Iris pigment epithelial cell (primary cell): ENCODE measurements at regions not wholly inside any gene's neighbourhood (a gene's known extent, or its start where the extent isn't known, plus 50 kb on each side); places are given as distances from the start of the nearest gene placed in this dataset.
"Not testable (repeated sequence)": the region's sequence is repeated elsewhere in the genome, so short reads cannot be mapped to it uniquely, and the experiment has no call there.

Source experiments
- DNase-seq: peaks from one replicate; pipeline ENCODE4 v3.0.0-alpha.2; 2011; ENCODE audit warnings: low read depth

DNA sequence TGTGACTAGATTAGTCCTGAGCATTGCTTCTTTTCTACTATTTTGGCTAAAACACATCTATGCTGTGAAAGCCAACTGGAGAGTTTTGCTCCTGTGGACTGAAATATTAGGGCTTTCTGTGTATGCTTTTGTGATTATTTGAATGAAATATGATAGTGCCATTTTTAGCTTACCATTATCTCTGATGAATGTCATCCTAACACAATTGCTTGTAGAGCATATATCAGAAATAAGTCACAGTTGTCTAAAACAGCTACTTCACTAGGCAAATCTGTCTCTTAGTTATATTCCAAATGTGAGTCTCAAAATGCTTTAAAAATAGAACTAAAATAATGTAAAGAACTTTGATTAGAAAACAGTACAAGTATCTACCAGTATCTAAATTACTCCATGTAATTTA lies 401.4 kb upstream of the PTCHD4 start:
- no peak for DNase-seq

DNA sequence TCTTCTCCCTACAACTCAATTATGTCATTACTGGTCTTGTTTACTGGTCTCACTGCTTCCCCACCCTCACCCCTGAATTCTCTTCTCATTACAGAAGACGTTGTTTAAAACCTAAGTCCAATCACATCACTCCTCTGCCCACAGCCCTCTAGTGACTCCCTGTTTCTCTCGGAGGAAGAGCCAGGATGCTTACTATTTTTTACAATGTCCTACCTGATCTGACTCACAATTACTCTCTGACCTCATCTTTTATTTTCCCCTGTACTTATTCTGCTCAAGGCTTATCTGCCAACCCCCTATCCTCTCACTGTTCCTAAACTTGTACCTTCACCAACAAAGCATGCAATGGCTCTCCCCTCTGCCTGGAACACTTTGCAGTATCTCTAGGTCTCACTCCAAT lies 400.4 kb upstream of the PTCHD4 start:
- DNase-seq = no peak

DNA sequence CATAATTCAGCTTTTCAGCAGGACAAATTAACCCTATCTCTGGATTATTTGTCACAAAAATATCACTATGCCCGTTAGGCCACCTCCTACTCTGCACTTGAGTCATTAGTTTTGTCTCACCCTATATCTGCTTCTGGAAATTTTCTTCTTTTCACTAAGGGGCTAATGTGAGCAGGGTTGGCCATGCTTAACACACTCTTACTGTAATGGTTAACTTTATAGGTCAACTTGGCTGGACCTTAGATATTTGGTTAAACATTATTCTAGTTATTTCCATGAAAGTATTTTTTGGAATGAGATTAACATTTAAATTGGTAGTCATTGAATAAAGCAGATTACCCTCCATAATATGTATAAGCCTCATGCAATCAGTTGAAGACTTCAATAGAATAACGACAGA lies 394.6 kb upstream of the PTCHD4 start:
- DNase-seq = no peak

DNA sequence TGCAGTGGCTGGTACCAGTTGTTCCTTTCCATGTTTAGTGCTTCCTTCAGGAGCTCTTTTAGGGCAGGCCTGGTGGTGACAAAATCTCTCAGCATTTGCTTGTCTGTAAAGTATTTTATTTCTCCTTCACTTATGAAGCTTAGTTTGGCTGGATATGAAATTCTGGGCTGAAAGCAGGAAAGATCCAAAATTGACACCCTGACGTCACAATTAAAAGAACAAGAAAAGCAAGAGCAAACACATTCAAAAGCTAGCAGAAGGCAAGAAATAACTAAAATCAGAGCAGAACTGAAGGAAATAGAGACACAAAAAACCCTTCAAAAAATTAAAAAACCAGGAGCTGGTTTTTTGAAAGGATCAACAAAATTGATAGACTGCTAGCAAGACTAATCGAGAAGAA lies 382.4 kb upstream of the PTCHD4 start:
- DNase-seq = not testable (repeated sequence)

DNA sequence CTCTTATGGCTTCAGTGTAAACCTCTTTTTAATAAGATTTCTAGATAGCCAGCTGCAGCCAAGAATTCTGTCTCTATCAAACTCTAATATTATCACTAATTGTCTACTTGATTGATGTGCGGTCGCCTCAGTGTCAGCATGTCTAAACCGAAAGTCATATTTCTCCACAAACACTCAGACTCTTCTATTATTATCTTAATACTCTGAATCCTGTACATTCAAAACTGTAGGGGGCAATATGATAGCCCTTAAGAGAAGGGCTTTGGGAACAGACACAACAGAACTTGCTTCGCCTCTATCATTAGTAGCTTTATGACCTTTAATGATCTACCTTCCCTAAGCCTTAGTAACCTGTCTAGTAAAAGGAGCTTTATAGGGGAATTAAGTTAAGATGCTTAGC lies 379.7 kb upstream of the PTCHD4 start:
- no peak for DNase-seq

DNA sequence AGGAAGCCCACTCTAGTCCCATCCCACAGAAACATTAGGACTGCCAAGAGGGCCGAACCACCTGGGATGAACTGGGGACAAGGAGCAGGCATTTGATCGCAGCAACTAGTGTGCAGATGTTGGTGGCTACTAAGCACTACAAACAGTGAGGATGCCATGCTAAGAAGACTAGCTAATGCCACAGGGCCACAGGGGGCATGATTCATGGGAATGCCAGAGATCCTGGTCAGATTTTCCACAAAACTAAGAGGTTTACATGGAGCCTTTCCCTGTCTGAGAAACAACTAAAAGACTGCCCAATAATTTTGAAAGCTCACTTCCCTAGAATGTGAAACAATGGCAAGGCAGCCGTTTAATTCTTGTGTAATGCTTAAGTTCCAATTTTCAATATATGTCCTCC lies 375.9 kb upstream of the PTCHD4 start:
- no peak for DNase-seq

DNA sequence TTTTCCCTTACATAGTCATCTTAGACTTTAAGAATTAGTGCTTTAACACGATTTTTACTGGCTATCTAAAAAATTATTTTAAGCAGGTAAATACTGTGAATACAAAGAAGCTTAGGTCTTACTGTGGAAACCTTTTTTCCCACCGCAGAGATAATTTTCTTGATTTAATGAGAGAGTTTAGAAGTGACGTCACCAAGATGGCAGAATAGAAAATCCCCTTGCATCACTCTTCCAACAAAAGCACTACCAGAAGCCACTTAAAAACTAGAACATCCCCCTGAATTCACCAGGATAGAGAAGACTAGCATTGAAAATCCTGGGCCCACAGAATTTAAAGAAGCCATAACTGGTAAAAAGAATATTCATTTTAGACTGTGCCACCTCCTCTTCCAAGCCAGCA lies 375.4 kb upstream of the PTCHD4 start:
- no peak for DNase-seq

DNA sequence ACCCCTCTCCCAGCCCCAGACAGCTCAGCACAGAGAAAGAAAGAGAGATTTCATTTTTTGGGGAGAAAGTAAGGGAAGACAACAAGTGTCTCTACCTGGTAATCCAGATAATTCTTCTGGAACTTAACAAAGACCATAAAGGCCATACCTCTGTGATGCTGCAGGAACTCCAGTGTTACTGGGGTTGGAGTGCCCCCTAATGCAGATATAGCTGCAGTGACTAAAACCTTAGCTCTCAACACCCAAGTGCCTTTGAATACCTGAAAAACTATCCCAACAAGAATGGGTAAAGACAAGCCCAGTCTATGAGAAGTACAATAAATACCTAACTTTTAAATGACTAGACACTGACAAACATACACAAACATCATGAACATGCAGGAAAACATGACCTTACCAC lies 365.3 kb upstream of the PTCHD4 start:
- peak; percentile 54 for DNase-seq

DNA sequence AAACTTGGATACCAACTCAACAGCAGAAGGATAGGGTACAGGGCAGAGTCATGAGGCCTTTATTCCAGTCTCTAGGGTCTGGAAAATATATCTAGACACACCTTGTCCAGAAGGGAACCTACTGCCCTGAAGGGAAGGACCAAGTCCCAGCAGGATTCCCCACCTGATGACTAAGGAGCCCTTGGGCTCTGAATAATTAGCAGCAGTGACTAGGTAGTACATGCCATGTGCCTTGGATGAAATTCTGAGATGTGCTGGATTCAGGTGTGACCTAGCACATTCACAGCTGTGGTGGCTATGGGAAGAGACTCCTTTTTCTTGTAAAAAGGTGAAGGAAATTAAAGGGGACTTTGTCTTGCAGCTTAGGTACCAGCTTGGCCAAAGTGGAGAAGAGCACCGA lies 364.3 kb upstream of the PTCHD4 start:
- no peak for DNase-seq

DNA sequence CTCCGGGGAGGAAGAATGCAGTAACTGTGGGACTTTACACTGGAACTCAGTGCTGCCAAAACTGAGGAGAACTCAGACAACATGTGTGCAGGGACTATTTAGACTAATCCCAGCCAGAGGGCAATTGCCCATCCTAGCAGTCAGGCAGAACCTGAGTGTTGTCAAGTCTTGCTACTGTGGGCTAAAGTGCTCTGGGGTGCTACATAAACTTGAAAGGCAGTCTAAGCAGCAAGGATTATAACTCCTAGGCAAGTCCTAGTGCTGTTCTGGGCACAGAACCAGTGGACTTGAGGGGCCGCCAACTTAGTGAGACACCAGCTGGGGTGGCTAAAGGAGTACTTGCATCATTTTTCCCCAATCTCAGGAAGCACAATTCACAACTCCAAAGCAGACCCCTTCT lies 363.8 kb upstream of the PTCHD4 start:
- DNase-seq = no peak

DNA sequence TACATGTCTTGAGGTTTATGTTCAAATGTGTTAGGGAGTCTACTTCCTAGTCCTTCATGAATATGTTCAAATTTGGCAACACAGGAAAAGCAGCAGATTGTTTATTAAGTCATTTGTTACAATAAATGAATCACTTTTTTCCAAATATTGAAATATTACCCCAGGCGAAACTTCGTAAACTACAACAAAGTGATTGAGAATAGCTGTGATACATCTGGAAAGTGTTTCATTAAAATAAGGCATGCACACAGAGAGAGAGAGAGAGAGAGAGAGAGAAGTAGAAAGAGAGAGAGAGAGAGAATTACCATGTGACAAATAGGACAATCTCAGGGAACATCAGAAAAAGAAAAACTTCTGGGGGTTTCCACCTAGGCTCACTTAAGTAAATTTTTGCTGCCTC lies 363.1 kb upstream of the PTCHD4 start:
- no peak for DNase-seq

DNA sequence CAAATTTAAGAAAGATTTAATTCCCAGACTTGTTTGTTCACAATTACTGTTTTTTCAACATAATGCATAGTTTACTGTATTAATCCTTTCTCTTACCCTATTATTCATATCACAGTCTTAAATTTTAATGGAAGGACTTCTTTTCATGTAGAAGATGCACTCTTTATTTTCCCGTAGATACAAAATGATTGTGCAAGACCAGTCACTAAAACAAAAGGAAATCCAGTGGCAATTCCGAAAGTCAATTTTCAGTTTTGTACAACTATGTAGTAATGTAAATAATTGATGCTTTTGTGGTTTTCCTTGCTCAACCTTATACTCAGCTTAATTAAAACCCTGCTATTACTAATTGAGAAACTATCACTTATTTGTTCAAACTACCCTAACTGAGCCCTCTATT lies 361.5 kb upstream of the PTCHD4 start:
- no peak for DNase-seq

DNA sequence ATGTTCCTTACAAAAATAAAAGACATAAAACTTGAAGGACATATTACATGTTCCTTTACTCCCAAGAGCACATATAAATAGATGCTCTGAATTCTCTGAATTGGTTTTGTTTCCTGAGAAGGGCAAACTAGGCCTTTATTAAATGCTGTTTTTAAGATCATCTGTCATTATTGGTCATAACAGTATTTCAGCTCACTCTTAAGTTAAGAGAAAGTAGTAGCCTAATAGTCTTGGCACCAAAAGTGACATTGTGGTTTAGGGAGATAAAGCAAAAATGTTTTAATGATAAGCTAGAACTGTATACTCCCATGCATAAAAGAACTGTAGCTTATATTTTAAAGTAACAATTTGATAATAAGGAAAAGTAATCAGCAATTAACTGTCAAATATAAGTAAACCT lies 361.1 kb upstream of the PTCHD4 start:
- peak; percentile 33 for DNase-seq

DNA sequence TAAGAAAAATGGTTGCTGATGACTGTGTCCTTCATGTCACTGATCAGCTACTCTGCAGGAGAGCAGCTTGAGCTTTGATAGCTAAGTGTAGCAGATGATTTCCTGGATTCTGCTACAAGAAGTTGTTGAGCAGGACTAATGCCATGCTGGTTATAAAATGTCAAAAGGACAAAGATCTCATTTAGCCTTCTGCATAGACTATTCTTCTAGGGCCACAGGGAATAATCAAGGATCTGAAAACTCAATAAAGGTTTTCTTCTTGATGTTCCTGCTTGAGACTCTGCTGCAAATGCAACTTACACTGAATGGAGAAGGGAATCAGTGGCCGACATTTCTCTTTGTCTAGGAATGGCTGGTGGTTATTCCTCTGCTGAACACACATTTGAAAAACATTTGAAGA lies 360.3 kb upstream of the PTCHD4 start:
- no peak for DNase-seq

DNA sequence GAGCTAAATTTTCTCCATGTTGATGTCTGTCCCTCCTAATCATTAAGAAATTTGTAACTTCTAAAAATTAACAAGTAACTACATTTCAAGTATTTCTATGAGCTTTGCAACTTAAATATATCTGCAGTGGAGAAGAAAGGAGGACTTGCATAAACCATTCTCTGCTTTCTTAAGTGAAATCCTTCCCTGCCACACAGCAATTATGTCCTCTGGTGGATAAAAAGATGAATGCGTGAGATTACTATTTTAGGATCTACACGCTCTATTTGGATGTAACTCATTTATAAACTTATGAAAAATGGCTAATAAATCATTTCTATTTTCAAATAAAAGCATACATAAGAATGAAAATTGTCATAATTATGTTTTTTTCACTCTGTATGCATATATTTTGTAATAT lies 338.0 kb upstream of the PTCHD4 start:
- DNase-seq = no peak

DNA sequence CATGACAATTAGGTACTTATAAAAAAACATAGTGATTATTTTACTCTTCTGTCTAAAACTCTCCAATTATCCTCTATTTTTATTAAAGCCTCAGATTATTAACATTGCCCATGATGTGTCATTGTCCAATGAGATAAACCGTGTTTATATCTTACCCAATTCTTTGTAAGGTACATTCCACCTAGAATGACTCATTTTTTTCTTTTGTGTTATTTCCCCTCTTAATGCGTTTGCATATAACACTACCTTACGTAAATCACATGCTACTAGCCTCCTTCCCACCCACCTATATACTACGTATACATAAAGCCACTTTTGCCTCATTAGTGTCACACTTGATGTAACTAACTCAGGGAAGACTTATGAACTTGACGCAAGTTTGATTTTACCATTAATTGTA lies 336.3 kb upstream of the PTCHD4 start:
- DNase-seq = no peak

DNA sequence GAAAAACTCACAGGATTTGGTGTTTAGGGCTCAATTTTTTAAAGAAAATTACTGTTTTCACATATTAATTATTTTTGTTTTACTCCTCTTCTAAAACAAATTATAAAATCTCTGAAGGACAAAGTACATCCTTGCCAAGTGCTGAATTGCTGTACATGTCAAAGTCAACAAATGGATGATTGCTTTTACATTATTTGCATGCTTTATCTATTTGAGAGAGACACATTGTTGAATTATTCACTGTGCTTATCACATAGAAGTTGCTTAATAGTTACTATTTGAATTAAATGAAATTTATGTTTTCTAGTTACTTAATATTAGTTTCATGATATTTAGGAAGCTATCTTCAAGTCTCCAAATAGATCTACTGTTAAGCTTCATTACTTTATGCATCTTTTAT lies 318.6 kb upstream of the PTCHD4 start:
- DNase-seq = peak; percentile 50

DNA sequence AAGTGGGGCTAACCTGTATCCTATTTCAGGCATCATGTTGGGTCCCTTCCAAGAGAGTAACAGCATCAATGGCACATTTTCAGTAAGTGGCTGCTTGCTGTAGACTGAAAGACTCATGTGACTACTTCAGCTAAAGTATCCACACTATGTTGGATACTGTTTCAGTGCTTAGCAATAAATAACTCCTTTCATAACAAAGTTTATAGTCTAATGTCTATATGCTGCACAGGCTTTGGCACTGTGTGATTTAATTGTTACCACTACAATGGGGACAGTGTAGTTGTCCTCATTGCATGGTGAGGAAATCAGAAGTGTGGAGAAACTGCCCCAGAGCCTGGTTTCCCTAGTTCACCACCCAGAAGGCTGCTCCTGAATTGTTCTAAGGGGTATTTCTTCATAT lies 318.0 kb upstream of the PTCHD4 start:
- DNase-seq = peak; percentile 31

DNA sequence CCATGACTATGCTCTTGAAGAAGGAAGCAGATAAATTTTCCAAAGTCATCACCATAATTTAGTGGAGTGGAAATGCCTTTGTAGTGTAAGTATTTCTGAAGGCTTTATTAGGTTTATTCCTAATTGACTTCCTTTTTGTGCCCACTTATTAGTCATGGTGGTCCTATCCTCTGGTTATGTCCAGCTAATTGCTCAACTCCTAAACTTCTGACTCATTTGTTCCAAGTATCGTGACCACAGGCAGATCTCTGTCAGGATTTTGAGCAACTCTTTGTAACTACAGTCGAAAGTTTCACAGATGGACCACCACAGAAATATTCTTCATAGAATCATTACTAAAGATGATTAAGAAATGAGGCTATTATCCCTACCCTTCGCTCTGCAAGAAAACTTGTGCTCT lies 315.6 kb upstream of the PTCHD4 start:
- DNase-seq = peak; percentile 97

DNA sequence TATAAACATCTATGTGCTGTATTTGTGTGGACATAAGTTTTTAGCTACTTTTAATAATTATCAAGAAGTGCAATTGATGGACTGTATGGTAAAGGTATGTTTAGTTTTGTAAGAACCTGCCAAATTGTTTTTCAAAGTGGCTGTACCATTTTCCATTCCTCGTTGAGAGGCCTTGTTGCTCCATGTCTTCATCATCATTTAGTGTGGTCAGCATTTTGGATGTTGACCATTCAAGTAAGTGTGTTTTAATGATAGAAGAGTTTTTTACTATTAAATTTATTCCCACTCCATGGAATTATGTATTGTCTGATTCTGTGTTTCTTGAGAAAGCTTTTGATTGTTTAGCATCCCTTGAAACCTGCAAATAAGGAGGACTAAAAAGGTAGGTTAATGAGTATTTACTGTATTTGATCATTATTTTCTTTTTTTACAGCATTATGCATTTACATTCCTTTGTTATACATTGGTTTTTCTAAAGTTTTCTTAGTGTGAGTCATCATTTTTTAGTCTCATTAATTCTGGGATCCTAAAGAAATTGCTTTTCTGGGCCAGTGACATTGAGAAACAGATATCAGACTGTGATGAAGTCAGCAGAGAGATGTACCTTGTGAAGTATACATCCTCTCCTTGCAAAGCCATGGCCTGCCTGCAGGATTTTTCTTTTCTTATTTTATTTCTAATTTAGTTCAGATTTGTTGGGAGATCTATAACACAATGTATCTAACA lies 312.8 kb upstream of the PTCHD4 start:
- peak; percentile 74 for DNase-seq

DNA sequence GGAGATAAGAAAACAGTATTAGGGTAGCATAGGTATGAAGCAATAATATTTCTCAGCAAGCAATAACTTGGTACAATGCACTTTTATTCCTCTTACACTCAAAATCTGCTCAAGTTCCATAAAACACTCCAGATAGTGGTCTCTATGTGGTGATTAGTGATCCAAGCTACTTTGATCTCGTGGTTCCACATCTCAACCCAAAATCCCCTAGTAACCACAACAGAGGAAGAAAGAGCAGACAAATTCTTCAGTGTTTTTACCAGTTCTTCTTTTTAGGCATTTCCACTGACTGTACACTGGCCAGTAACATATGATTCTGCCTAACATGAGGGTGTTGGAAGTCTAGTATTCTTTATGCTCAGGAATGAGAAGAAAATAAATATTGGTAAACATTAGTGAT lies 309.0 kb upstream of the PTCHD4 start:
- no peak for DNase-seq

DNA sequence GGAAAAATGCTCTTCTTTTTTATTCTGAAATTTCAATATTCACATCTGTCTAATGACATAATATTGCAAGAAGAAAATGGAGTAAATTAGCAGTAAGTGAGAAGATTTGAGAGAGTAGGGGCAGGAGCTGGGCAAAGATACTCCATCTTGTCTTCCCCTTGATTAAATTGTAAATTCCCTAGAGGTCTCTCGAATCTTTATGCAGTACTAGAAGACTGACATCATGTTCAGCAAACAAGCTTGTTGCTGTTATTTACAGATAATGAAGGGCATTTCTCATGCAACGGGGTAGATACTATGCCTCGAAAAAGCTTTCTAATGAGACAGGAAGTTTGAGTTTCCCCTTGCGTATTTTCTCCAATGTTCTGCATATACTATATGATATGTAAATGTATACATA lies 306.9 kb upstream of the PTCHD4 start:
- no peak for DNase-seq

DNA sequence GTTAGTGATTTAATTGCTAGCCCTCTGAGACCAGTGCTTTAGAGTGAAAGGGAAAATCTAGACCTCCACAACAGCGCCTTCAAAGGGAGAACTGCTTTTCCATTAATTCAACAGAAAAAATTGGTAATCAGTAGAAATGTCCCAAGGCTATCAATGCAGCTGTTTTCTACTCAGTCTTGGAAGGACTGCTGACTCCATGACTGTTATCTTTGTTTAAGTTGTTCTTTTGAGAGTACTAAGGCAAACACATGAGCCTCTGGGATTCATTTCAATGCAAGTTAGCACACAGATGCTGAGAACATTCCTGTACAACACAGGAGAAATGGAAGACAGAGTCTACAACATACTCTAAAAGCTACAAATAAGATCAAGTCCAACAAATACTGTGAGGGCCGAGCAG lies 301.7 kb upstream of the PTCHD4 start:
- DNase-seq = no peak

DNA sequence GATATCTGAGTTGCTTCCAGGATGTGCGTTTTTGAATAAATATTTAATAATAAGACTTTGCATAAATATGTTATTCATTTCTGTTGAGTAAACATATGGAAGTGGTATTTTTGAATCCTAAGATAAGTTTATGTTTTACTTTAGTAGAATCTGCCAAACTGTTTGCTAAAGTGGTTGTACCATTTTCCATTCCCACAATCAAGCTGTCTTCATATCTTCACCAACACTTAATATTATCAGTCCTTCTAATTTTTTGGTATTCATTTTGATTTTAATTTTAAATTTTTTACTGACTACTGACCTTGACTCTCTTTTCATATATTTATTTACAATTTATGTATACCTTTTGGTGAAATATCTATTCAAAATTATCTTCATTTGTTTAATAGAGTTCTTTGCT lies 293.9 kb upstream of the PTCHD4 start:
- no peak for DNase-seq

DNA sequence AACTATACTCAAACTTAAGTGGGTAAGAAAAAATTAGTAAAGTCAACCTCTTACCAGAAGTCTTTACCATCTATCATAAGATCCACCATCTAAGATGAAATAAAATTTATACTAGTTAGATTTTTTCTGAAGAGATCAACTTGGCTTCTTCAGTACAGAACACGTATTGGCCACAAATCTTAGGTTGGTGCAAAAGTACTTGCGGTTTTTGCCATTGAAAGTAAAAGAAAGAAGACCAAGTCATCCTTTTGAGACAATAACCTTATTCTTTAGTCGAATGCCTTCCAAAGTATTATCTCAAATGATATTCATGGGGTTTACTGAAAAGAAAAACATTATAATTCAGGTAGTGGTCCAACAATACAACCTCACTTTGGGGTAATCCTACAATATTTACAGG lies 292.6 kb upstream of the PTCHD4 start:
- DNase-seq = no peak
